ENCODE measurements at regions not wholly inside any gene's neighbourhood (a gene's known extent, or its start where the extent isn't known, plus 50 kb on each side); places are given as distances from the start of the nearest gene placed in this dataset.

DNA sequence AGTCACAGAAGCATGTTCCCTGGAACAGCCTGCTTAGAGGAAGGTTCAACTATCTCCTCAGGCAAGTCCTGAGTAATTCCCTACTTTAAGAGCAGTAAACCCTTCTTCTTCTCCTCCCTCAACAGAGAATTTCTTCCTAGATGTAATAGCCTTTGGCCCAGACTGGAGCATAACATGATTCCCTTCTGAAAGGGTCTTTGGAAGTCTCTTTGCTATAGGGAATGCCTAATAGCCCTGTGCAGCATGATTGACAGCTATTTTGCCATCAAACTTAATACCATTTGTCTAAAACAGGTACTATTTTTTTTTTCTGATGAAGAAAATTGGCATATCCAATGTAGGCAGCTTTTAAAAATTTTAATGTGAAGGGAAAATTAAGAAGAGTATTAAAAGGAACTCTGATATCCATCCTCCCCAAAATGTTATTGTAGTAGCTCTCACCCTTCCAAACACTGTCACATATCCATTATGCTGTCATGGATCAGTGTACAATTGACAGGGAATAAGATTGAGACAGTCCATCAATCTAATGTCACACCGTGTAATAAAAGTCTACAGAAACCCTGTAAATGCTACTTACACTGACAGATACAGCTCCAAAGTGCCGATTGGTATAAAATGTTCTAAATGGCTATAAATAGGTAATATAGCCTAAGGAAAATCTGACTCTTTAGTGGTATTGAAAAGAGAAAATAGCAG lies 884.6 kb downstream of the TTLL7 start:
- TF ChIP-seq, protein P1, sequence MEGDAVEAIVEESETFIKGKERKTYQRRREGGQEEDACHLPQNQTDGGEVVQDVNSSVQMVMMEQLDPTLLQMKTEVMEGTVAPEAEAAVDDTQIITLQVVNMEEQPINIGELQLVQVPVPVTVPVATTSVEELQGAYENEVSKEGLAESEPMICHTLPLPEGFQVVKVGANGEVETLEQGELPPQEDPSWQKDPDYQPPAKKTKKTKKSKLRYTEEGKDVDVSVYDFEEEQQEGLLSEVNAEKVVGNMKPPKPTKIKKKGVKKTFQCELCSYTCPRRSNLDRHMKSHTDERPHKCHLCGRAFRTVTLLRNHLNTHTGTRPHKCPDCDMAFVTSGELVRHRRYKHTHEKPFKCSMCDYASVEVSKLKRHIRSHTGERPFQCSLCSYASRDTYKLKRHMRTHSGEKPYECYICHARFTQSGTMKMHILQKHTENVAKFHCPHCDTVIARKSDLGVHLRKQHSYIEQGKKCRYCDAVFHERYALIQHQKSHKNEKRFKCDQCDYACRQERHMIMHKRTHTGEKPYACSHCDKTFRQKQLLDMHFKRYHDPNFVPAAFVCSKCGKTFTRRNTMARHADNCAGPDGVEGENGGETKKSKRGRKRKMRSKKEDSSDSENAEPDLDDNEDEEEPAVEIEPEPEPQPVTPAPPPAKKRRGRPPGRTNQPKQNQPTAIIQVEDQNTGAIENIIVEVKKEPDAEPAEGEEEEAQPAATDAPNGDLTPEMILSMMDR (IDR thresholded peaks at IDR 0.05; ENCODE audit: poor library complexity, severe bottlenecking), result no peak
- no peak for ATAC-seq (ENCODE audit: low read depth)

DNA sequence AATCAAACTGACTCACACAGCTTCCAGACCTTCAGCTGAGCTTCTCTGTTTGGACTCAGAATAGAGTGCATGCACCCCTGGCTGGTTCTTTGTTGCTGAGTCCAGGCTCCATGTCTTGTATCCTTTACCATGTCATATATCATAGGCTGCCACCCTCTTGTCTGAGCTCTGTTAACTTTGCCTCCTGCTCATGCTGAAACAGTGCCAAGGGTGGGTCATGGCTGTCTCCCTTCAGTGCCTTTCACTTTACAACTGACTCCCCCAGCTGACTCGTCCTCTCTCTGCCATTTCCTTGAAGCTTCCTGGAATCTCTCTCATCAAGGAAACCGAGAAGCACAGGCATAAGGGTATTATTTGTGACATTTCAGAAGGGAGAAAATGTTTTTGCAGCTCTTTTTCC lies 885.3 kb downstream of the TTLL7 start:
- TF ChIP-seq, protein P1 (IDR thresholded peaks at IDR 0.05; ENCODE audit: poor library complexity, severe bottlenecking), result no peak
- Histone ChIP-seq H3K4me1 (ENCODE audit: insufficient read depth, poor library complexity, severe bottlenecking) (no peaks in the 10 kb centered on the region), H3K36me3 (ENCODE audit: low read depth) (no peaks in the 10 kb centered on the region), H3K9me3 (ENCODE audit: severe bottlenecking) (no peaks in the 10 kb centered on the region), H3K27ac (ENCODE audit: poor library complexity, severe bottlenecking) (no peak overlapping the region), H3K27me3 (ENCODE audit: insufficient read depth, poor library complexity, severe bottlenecking) (no peaks in the 10 kb centered on the region), H3K4me3 (ENCODE audit: severe bottlenecking) (no peak overlapping the region)
- ATAC-seq (ENCODE audit: low read depth) (no peak), DNase-seq (ENCODE audit: low spot score) (no peak)

More for the DNA sequence above, 884.6 kb downstream of the TTLL7 start:
- no peaks in the 10 kb centered on the region for H3K9me3 ChIP-seq (ENCODE audit: severe bottlenecking)
- H3K4me3 ChIP-seq (ENCODE audit: severe bottlenecking), result no peak overlapping the region
- H3K36me3 ChIP-seq (ENCODE audit: low read depth), result no peaks in the 10 kb centered on the region
- H3K27me3 ChIP-seq (ENCODE audit: insufficient read depth, poor library complexity, severe bottlenecking), result no peaks in the 10 kb centered on the region
- no peaks in the 10 kb centered on the region for H3K4me1 ChIP-seq (ENCODE audit: insufficient read depth, poor library complexity, severe bottlenecking)
- no peak for DNase-seq (ENCODE audit: low spot score)
- H3K27ac ChIP-seq (ENCODE audit: poor library complexity, severe bottlenecking), result no peak overlapping the region

DNA sequence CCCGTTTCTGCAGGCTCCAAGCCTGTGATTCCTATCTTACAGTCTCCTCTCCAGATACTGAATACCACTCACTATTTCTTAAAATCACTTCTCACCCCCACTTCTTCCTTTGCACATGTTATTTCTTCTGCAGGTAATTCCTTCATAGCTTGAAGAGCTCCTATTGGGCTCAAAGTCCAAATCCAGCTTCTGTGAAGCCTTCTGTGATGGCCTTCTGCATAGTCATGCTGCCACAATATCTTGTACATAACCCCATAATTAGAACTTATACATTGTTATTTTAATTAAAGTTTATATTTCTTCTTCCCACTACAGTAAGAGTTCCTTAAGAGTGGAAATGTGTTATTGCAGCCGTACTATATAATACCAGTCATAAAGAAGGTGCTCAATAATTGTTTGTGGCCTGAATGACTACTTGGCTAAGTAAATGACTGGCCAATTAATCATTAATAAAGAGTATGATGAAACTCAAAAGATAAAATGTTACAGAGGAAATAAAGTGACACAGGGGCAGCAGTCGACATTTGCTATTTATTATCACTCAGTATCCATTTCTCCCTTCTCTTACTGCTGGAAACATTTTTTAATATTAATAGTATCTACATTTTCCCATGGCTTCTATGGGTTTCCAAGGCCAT lies 886.6 kb downstream of the TTLL7 start:
- Histone ChIP-seq H3K27ac (ENCODE audit: poor library complexity, severe bottlenecking) (no peak overlapping the region), H3K27me3 (ENCODE audit: insufficient read depth, poor library complexity, severe bottlenecking) (no peaks in the 10 kb centered on the region), H3K4me3 (ENCODE audit: severe bottlenecking) (no peak overlapping the region), H3K4me1 (ENCODE audit: insufficient read depth, poor library complexity, severe bottlenecking) (no peaks in the 10 kb centered on the region), H3K36me3 (ENCODE audit: low read depth) (no peaks in the 10 kb centered on the region), H3K9me3 (ENCODE audit: severe bottlenecking) (no peaks in the 10 kb centered on the region)
- DNase-seq (ENCODE audit: low spot score), result no peak
- TF ChIP-seq, protein P1 (IDR thresholded peaks at IDR 0.05; ENCODE audit: poor library complexity, severe bottlenecking), result no peak
- ATAC-seq (ENCODE audit: low read depth), result no peak

DNA sequence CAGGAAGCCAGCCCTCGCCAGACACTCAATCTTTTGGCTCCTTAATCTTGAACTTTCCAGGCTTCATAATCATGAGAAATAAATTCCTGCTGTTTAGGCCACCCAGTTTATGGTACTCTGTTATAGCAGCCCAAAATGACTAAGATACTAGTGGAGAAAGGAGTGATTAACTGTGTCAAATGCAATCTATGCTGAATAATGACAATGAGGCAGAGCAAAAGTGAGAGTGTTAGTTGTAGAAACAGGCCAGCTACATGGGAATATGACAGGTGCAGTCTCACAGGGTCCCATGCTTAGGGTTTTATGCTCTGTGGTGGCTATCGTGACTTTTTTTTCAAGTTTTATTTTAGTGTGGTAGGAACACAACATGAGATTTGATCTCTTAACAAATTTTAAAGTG lies 888.8 kb downstream of the TTLL7 start:
- Histone ChIP-seq H3K4me1 (ENCODE audit: insufficient read depth, poor library complexity, severe bottlenecking) (no peaks in the 10 kb centered on the region), H3K9me3 (ENCODE audit: severe bottlenecking) (no peaks in the 10 kb centered on the region), H3K27ac (ENCODE audit: poor library complexity, severe bottlenecking) (no peak overlapping the region), H3K4me3 (ENCODE audit: severe bottlenecking) (no peak overlapping the region), H3K36me3 (ENCODE audit: low read depth) (no peaks in the 10 kb centered on the region), H3K27me3 (ENCODE audit: insufficient read depth, poor library complexity, severe bottlenecking) (no peaks in the 10 kb centered on the region)
- ATAC-seq (ENCODE audit: low read depth) (no peak), DNase-seq (ENCODE audit: low spot score) (no peak)
- TF ChIP-seq, protein P1 (IDR thresholded peaks at IDR 0.05; ENCODE audit: poor library complexity, severe bottlenecking), result no peak

DNA sequence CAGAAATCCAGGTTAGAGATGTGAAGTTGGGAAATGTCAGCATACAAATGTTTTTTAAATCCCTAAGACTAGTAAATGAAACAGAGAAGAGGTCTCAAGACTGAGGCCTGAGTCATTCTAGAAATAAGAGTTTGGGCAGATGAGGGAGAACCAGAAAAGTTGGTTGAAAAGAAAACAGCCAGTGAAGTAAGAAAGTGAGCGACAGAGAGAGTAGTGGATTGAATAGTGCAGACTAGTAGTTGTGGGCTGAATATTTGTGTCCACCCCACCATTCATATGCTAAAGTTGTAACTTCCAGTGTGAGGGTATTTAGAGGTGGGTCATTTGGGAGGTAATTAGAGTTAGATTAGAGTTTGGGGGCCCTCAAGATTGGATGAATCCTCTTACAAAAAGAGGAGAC lies 889.2 kb downstream of the TTLL7 start:
- TF ChIP-seq, protein P1 (IDR thresholded peaks at IDR 0.05; ENCODE audit: poor library complexity, severe bottlenecking), result no peak
- H3K27me3 ChIP-seq (ENCODE audit: insufficient read depth, poor library complexity, severe bottlenecking), result no peaks in the 10 kb centered on the region

More for the DNA sequence above, 889.2 kb downstream of the TTLL7 start:
- H3K27ac ChIP-seq (ENCODE audit: poor library complexity, severe bottlenecking), result no peak overlapping the region
- no peak for DNase-seq (ENCODE audit: low spot score)
- no peak for ATAC-seq (ENCODE audit: low read depth)
- H3K36me3 ChIP-seq (ENCODE audit: low read depth), result no peaks in the 10 kb centered on the region
- no peak overlapping the region for H3K4me3 ChIP-seq (ENCODE audit: severe bottlenecking)
- H3K4me1 ChIP-seq (ENCODE audit: insufficient read depth, poor library complexity, severe bottlenecking), result no peaks in the 10 kb centered on the region
- no peaks in the 10 kb centered on the region for H3K9me3 ChIP-seq (ENCODE audit: severe bottlenecking)
